Caco-2 (cell line): ENCODE measurements at regions not wholly inside any gene's neighbourhood (a gene's known extent, or its start where the extent isn't known, plus 50 kb on each side); places are given as distances from the start of the nearest gene placed in this dataset.

ENCODE experiments used
- BruUV-seq: library from RNA; stranded (reverse); fragments of 400-500 nt; replicated peaks from 2 replicates; lab custom pipeline; 2021; lab: Mats Ljungman, UMichigan
- CTCF ChIA-PET: fragments of 300-600 bp; sonication (Branson Sonifier 250); formaldehyde crosslinking; loops from one replicate; lab custom pipeline; 2022; ENCODE audit warnings: antibody characterized with exemption; lab: Charles Lee
- POLR2A ChIA-PET: fragments of 300-600 bp; sonication (Branson Sonifier 250); formaldehyde crosslinking; loops from one replicate; lab custom pipeline; 2022; ENCODE audit warnings: antibody characterized with exemption; lab: Charles Lee
- DNase-seq, 2 experiments: peaks; one replicate each; pipeline versions ENCODE4 v3.0.0 to v3.0.0-alpha.2; 2020 to 2022
- H3K27me3 ChIP-seq: replicated peaks from 2 replicates; pipeline ENCODE4 v1.6.0; 2011; ENCODE audit warnings: low read length; ENCODE audit not compliant: control insufficient read depth, insufficient read depth
- H3K36me3 ChIP-seq: 2 replicates; pipeline ENCODE4 v1.5.1; 2011; ENCODE audit warnings: low read length; ENCODE audit not compliant: control insufficient read depth, insufficient read depth
- H3K4me1 ChIP-seq: fragments of 250-450 bp; sonication (Bioruptor Pico); 2 replicates; pipeline ENCODE4 v1.5.1; 2020; ENCODE audit warnings: mild to moderate bottlenecking
- H3K4me3 ChIP-seq: 2 replicates; pipeline ENCODE4 v1.5.1; 2011; ENCODE audit warnings: low read depth, mild to moderate bottlenecking, control low read depth, low read length
- H3K9me3 ChIP-seq: fragments of 250-450 bp; sonication (Bioruptor Pico); 2 replicates; pipeline ENCODE4 v1.5.1; 2020; ENCODE audit warnings: mild to moderate bottlenecking, moderate library complexity
- H3K27ac Mint-ChIP-seq: one replicate; pipeline ENCODE4 v1.8.0; 2022; ENCODE audit warnings: mixed read lengths; ENCODE audit not compliant: unreplicated experiment
- H3K27me3 Mint-ChIP-seq: one replicate; pipeline ENCODE4 v1.8.0; 2022; ENCODE audit warnings: mixed read lengths; ENCODE audit not compliant: insufficient read depth, unreplicated experiment
- H3K36me3 Mint-ChIP-seq: one replicate; pipeline ENCODE4 v1.8.0; 2022; ENCODE audit warnings: mild to moderate bottlenecking, mixed read lengths; ENCODE audit not compliant: insufficient read depth, unreplicated experiment
- H3K4me1 Mint-ChIP-seq: one replicate; pipeline ENCODE4 v1.8.0; 2022; ENCODE audit warnings: low read depth, mixed read lengths; ENCODE audit not compliant: unreplicated experiment
- H3K4me3 Mint-ChIP-seq: one replicate; pipeline ENCODE4 v1.8.0; 2022; ENCODE audit warnings: mild to moderate bottlenecking, moderate library complexity, mixed read lengths; ENCODE audit not compliant: unreplicated experiment
- H3K9me3 Mint-ChIP-seq: one replicate; pipeline ENCODE4 v1.8.0; 2022; ENCODE audit warnings: mixed read lengths; ENCODE audit not compliant: unreplicated experiment
- CTCF ChIP-seq, 2 experiments: fragments of 200-600 bp in 1 of 2; IDR thresholded peaks; 1 replicate in 1 of 2; 2 replicates in 1 of 2; pipeline versions ENCODE4 v1.5.1 to v1.8.0; 2011 to 2022; ENCODE audit warnings: antibody characterized with exemption in 1 of 2, control low read depth in 1 of 2, inconsistent platforms in 1 of 2, low read depth in 1 of 2, low read length in 1 of 2, mild to moderate bottlenecking in 1 of 2, moderate library complexity in 1 of 2; ENCODE audit not compliant: insufficient read depth in 1 of 2, severe bottlenecking in 1 of 2, unreplicated experiment in 1 of 2
- intact Hi-C: fragments of 100-400 bp; cut with micrococcal nuclease; formaldehyde crosslinking; loops from one replicate; pipeline ENCODE4 v1.10.0; 2022; ENCODE audit not compliant: unreplicated experiment

GRCh38 chr4:132998585-132999230 lies 150.4 kb upstream of the PCDH10 start:
- Histone ChIP-seq H3K9me3 (no peaks in the 10 kb centered on the region), H3K36me3 (no peaks in the 10 kb centered on the region), H3K4me1 (no peaks in the 10 kb centered on the region), H3K27me3 (no peaks in the 10 kb centered on the region), H3K4me3 (no peak overlapping the region)
- no peak for DNase-seq
- no peak overlapping the region for H3K4me3 Mint-ChIP-seq
- TF ChIP-seq CTCF (IDR thresholded peaks at IDR 0.05; ENCODE audit: insufficient read depth in 1 of 2, low read depth in 1 of 2, low read length in 1 of 2, severe bottlenecking in 1 of 2, unreplicated experiment in 1 of 2) = no peak
- intact Hi-C loops = no loop called here
- no peaks in the 10 kb centered on the region for H3K36me3 Mint-ChIP-seq
- H3K27me3 Mint-ChIP-seq = no peaks in the 10 kb centered on the region
- H3K4me1 Mint-ChIP-seq = no peaks in the 10 kb centered on the region
- H3K9me3 Mint-ChIP-seq = no peaks in the 10 kb centered on the region
- no TSS peak for BruUV-seq
- H3K27ac Mint-ChIP-seq = no peak overlapping the region
- ChIA-PET CTCF (no interaction called here), POLR2A (no interaction called here)

- no TSS peak for BruUV-seq
- no peak overlapping the region for H3K4me3 Mint-ChIP-seq
- Histone ChIP-seq H3K27me3 (no peaks in the 10 kb centered on the region), H3K4me3 (no peak overlapping the region), H3K9me3 (no peaks in the 10 kb centered on the region), H3K4me1 (no peaks in the 10 kb centered on the region), H3K36me3 (no peaks in the 10 kb centered on the region)
- DNase-seq = no peak
- POLR2A ChIA-PET = no interaction called here
- H3K27me3 Mint-ChIP-seq = no peaks in the 10 kb centered on the region
- CTCF ChIA-PET = no interaction called here
- TF ChIP-seq CTCF (IDR thresholded peaks at IDR 0.05; ENCODE audit: insufficient read depth in 1 of 2, low read depth in 1 of 2, low read length in 1 of 2, severe bottlenecking in 1 of 2, unreplicated experiment in 1 of 2) = no peak
- H3K9me3 Mint-ChIP-seq = no peaks in the 10 kb centered on the region
- H3K36me3 Mint-ChIP-seq = no peaks in the 10 kb centered on the region
- intact Hi-C loops = no loop called here
- H3K4me1 Mint-ChIP-seq = no peaks in the 10 kb centered on the region
- H3K27ac Mint-ChIP-seq = no peak overlapping the region
Measured at GRCh38 chr4:133000012-133000411, 149.1 kb upstream of the PCDH10 start.

GRCh38 chr4:133003169-133003568 lies 145.9 kb upstream of the PCDH10 start:
- no peak overlapping the region for H3K4me3 Mint-ChIP-seq
- no peaks in the 10 kb centered on the region for H3K9me3 Mint-ChIP-seq
- H3K9me3 ChIP-seq = no peaks in the 10 kb centered on the region
- DNase-seq = no peak
- H3K27me3 Mint-ChIP-seq = no peaks in the 10 kb centered on the region
- no peaks in the 10 kb centered on the region for H3K36me3 ChIP-seq
- no peaks in the 10 kb centered on the region for H3K4me1 ChIP-seq
- no peaks in the 10 kb centered on the region for H3K36me3 Mint-ChIP-seq
- no peak for TF ChIP-seq CTCF (IDR thresholded peaks at IDR 0.05; ENCODE audit: insufficient read depth in 1 of 2, low read depth in 1 of 2, low read length in 1 of 2, severe bottlenecking in 1 of 2, unreplicated experiment in 1 of 2)
- no peak overlapping the region for H3K4me3 ChIP-seq
- ChIA-PET POLR2A (no interaction called here), CTCF (no interaction called here)
- intact Hi-C loops = no loop called here
- H3K4me1 Mint-ChIP-seq = no peaks in the 10 kb centered on the region
- no peak overlapping the region for H3K27ac Mint-ChIP-seq
- no TSS peak for BruUV-seq
- H3K27me3 ChIP-seq = no peaks in the 10 kb centered on the region
